ENCODE measurements at regions not wholly inside any gene's neighbourhood (a gene's known extent, or its start where the extent isn't known, plus 50 kb on each side); places are given as distances from the start of the nearest gene placed in this dataset.

DNA sequence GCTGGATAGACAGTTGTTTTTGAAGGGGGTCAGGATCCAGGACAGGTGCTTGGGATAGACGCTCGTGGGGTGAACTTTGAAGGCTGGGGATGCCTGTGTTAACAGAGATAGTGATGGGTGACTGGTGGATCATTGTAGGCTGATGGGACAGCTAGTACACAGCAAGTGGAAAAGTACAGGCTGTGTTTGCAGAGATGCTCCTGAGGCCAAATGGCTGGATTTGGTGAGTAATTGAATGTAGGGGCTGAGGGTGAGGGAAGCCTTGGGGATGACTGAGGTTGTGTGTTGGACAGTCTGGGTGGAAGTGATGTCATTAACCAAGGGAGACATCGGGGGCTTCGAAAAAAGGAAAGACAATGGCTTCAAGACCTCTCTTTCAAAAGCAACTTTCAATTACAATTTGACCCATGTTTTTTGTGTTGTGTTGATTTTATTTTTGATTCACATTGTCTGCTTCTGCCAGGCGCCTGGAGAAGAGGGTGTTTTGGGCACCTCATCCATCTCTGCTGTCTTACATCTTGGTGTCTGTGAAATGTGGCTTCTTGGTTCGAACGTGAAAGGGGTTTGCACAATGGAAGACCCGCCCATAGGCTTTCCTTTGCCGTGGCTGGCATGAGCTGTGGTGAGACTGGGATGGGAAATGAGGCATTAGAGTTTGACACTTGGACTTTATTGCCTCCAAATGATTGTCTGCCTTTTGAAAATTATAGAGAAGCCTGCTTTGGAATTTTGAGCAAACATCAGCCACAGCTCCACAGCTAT lies 147.5 kb downstream of the FOXD2 start:
- H3K27ac ChIP-seq, result no peak overlapping the region
- H3K4me1 ChIP-seq, result no peaks in the 10 kb centered on the region
- DNase-seq, result no peak
- H3K4me3 ChIP-seq, result no peak overlapping the region
- intact Hi-C loops (cut with DNase I; ENCODE audit: low total_unique reads), result no loop called here
- no peaks in the 10 kb centered on the region for H3K36me3 ChIP-seq (ENCODE audit: low read depth, missing control alignments)
- H3K27me3 ChIP-seq, result no peaks in the 10 kb centered on the region
- no peaks in the 10 kb centered on the region for H3K9me3 ChIP-seq
- 87 to 88% methylated on average over 9 of the region's 9 CpGs for WGBS, 2 donors
- no peak for TF ChIP-seq POLR2A (IDR thresholded peaks at IDR 0.05)
- TF ChIP-seq, protein P1, sequence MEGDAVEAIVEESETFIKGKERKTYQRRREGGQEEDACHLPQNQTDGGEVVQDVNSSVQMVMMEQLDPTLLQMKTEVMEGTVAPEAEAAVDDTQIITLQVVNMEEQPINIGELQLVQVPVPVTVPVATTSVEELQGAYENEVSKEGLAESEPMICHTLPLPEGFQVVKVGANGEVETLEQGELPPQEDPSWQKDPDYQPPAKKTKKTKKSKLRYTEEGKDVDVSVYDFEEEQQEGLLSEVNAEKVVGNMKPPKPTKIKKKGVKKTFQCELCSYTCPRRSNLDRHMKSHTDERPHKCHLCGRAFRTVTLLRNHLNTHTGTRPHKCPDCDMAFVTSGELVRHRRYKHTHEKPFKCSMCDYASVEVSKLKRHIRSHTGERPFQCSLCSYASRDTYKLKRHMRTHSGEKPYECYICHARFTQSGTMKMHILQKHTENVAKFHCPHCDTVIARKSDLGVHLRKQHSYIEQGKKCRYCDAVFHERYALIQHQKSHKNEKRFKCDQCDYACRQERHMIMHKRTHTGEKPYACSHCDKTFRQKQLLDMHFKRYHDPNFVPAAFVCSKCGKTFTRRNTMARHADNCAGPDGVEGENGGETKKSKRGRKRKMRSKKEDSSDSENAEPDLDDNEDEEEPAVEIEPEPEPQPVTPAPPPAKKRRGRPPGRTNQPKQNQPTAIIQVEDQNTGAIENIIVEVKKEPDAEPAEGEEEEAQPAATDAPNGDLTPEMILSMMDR (IDR thresholded peaks at IDR 0.05), result no peak

DNA sequence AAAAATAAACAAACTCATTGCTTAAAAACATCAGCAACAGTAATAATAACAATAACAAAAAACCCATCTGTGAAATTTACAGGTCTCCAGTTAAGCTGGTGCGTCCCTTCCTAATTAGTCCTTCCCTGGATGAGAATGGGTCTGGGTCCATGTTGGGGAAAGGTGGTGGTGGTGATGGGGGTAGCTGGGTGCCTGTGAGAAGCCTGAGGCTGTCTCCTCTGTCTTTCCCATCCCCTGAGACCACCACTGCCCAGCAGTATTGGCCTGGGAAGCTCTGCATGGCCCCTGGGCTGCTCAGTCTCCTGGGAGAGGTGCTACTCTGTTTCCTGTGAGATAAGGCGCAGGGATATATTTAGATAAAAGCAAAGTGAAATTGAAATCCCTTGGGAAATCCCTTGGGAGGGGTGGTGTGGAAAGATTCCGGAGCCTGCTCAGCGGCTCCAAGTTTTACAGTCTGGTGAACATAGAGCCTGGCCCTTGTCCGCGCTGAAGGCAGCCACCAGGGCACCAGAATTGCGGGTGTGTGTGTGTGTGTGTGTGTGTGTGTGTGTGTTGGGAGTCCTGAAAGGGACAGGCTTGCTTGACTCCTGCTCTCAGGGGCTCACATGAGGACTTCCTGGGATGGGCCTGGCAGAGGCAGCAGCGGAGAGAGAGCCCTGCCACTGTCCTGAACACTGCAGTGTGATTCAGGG lies 150.2 kb downstream of the FOXD2 start:
- Histone ChIP-seq H3K27me3 (no peaks in the 10 kb centered on the region), H3K36me3 (ENCODE audit: low read depth, missing control alignments) (no peaks in the 10 kb centered on the region), H3K4me1 (peaks cover 4% of the 10 kb centered on the region), H3K27ac (no peak overlapping the region), H3K9me3 (no peaks in the 10 kb centered on the region), H3K4me3 (no peak overlapping the region)
- 64 to 73% methylated on average over 8 of the region's 8 CpGs for WGBS, 2 donors
- no peak for DNase-seq
- intact Hi-C loops (cut with DNase I; ENCODE audit: low total_unique reads), result no loop called here
- TF ChIP-seq, protein P1 (IDR thresholded peaks at IDR 0.05), result no peak
- no peak for TF ChIP-seq POLR2A (IDR thresholded peaks at IDR 0.05)

DNA sequence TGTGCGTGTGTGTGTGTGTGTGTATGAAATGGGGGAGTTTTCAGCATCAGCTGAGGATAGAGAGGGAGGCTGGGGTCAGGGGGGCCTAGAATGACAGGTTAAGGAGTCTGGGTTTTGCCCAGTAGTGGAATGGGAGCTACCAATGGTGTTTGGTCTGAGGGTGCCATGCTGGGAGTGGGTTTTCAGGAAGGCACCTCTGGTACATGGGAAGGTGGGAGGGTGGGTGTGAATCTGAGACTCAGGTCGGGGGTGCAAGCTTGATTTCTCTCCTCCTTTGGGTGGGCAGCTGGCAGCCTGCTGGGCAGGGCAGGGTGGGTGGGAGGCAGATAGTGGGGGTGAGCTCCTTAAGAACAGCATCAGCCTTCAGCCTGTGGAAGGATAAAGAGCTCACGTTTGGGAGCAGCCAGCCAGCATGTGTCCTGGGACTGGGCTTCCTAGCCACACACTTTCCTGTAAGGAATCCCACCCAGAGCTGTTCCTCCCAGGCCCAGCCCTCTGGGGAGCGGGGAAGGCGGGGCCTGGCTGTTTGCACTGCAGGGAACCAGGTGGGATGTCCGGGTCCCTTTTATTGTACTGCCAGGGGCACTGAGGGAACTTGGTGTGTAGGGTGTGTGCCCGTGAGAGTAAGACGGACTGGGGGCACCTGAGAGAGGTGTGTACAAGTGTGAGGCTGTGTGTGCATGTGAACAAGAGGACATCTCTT lies 152.8 kb downstream of the FOXD2 start:
- WGBS, 2 donors, result 77 to 92% methylated on average over 4 to 8 of the region's 8 CpGs
- peaks cover 5% of the 10 kb centered on the region for H3K4me1 ChIP-seq
- no peak for DNase-seq
- H3K27me3 ChIP-seq, result no peaks in the 10 kb centered on the region
- no peak overlapping the region for H3K4me3 ChIP-seq
- H3K36me3 ChIP-seq (ENCODE audit: low read depth, missing control alignments), result no peaks in the 10 kb centered on the region
- no peak overlapping the region for H3K27ac ChIP-seq
- H3K9me3 ChIP-seq, result no peaks in the 10 kb centered on the region
- TF ChIP-seq, protein P1 (IDR thresholded peaks at IDR 0.05), result no peak
- no peak for TF ChIP-seq POLR2A (IDR thresholded peaks at IDR 0.05)
- intact Hi-C loops (cut with DNase I; ENCODE audit: low total_unique reads), result no loop called here

DNA sequence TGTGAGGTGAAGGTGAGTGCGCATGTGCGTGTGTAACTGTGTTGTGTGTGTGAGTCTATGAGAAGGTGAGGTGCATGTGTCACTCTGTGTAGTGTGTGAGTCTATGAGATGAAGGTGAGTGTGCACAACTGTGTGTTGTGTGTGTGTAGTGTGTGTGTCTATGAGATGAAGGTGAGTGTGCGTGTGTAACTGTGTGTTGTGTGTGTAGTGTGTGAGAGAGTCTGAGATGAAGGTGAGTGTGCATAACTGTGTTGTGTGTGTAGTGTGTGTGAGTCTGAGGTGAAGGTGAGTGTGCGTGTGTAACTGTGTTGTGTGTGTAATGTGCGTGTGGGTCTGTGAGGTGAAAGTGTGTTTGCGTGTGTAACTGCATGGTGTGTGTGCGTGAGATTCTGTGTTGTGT lies 154.0 kb downstream of the FOXD2 start:
- intact Hi-C loops (cut with DNase I; ENCODE audit: low total_unique reads), result no loop called here
- H3K4me3 ChIP-seq, result no peak overlapping the region
- no peaks in the 10 kb centered on the region for H3K36me3 ChIP-seq (ENCODE audit: low read depth, missing control alignments)
- H3K9me3 ChIP-seq, result no peaks in the 10 kb centered on the region
- DNase-seq, result no peak
- H3K27me3 ChIP-seq, result no peaks in the 10 kb centered on the region
- peaks cover 5% of the 10 kb centered on the region for H3K4me1 ChIP-seq
- TF ChIP-seq POLR2A (IDR thresholded peaks at IDR 0.05), result no peak
- TF ChIP-seq, protein P1 (IDR thresholded peaks at IDR 0.05), result no peak
- 66 to 73% methylated on average over 7 of the region's 7 CpGs for WGBS, 2 donors
- H3K27ac ChIP-seq, result no peak overlapping the region
